ENCODE measurements at regions not wholly inside any gene's neighbourhood (a gene's known extent, or its start where the extent isn't known, plus 50 kb on each side); places are given as distances from the start of the nearest gene placed in this dataset.
"Not testable (repeated sequence)": the region's sequence is repeated elsewhere in the genome, so short reads cannot be mapped to it uniquely, and the experiment has no call there.

GRCh38 chr16:86258713-86259112 is 251.6 kb upstream of the FOXF1 start:
- DNase-seq (ENCODE audit: low spot score) = no peak

- DNase-seq (ENCODE audit: low spot score) = no peak
These were observed 250.8 kb upstream of the FOXF1 start for GRCh38 chr16:86259499-86259898.

DNA sequence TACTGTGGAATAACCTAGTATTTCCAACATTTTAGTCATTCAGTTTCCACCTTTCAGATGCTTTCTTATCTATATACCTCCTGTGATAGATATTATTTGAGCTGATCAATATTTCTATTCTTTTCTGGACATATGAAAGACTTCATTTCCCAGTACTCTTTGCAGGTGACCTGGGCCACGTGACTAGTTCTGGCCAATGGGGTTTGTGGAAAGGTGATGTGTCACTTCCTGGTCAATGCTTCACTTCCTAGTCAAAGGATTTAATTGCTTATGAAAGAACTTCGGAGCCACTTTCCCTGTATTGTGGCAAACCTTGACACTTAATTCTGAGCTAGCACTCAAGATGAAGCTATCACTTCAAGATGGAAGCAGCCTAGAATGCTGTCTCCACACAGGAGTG is 248.9 kb upstream of the FOXF1 start:
- DNase-seq (ENCODE audit: low spot score) = peak; percentile 85

GRCh38 chr16:86267657-86268056 is 242.7 kb upstream of the FOXF1 start:
- not testable (repeated sequence) for DNase-seq (ENCODE audit: low spot score)

GRCh38 chr16:86270696-86271095 is 239.6 kb upstream of the FOXF1 start:
- DNase-seq (ENCODE audit: low spot score) = no peak

DNA sequence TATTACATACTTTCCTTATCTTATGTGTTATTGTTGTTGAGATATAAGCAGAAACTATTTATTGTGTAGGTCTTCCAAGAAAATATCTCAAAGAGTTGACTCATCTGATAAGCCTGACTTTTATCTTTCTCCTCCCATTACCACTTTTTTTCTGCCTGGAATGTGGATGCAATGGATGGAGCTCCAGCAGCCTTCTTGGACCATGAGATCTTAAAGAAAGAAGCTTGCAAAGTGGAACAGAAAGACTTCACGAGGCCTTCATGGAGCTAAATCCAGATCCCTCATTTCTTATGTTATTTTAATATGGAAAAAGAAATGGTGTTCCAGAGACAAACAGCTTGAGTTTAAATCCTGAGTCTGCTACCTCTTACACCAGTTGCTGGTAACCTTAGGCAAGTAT is 237.6 kb upstream of the FOXF1 start:
- no peak for DNase-seq (ENCODE audit: low spot score)

- DNase-seq (ENCODE audit: low spot score) = no peak
These were observed 233.1 kb upstream of the FOXF1 start for GRCh38 chr16:86277221-86277620.

GRCh38 chr16:86277859-86278258 is 232.5 kb upstream of the FOXF1 start:
- not testable (repeated sequence) for DNase-seq (ENCODE audit: low spot score)

- no peak for DNase-seq (ENCODE audit: low spot score)
These were observed 228.9 kb upstream of the FOXF1 start for GRCh38 chr16:86281421-86281820.

GRCh38 chr16:86283944-86284343 is 226.4 kb upstream of the FOXF1 start:
- no peak for DNase-seq (ENCODE audit: low spot score)

- DNase-seq (ENCODE audit: low spot score) = no peak
These were observed 224.9 kb upstream of the FOXF1 start for GRCh38 chr16:86285421-86285820.

DNA sequence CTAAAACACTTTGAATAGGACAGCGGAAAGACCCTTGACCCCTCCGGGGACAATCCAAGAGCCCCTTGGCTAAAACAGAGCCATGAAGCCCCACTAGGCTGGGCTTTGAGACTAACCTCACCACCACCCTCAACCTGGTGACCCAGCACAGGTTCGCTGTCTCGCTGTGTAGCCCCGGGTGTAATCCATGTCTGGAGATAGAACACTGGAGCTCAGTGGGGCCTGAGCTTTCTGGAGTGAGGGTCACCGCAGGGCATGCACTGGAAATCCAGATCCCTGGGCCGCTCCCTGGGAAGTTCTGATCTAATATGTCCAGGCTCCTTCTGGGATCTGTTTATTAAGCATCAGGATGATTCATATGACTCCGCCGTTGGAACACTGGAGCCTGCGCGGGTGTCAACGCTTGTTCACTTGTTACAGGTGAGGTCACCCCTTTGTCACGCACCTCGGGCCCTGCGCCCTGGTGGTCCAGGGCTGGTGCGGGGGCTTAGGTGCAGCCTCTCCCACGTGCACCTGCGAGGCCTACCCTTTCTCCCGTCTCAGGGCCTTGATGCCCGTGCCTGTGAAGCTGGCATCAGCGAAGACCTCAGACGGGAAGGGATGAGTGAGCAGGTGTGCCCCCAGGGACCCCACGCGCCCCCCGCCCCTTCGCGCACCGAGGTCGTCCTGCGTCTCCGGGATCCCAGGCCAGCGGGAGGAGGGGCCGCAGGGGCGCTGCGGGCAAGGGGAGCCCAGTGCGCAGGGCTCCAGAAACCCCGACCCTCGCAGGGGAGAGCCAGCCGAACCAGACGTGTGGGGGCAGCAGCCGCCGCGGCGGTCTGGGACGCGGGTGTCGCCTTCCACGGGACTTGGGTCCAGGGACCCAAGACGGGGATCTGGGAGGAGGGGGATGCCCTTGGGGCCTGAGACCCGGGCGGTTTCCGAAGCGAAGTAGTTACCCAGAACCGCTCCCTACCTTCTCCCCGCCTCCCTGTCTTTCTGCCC is 224.1 kb upstream of the FOXF1 start:
- no peak for DNase-seq (ENCODE audit: low spot score)

GRCh38 chr16:86286991-86287663 is 223.2 kb upstream of the FOXF1 start:
- DNase-seq (ENCODE audit: low spot score) = no peak

DNA sequence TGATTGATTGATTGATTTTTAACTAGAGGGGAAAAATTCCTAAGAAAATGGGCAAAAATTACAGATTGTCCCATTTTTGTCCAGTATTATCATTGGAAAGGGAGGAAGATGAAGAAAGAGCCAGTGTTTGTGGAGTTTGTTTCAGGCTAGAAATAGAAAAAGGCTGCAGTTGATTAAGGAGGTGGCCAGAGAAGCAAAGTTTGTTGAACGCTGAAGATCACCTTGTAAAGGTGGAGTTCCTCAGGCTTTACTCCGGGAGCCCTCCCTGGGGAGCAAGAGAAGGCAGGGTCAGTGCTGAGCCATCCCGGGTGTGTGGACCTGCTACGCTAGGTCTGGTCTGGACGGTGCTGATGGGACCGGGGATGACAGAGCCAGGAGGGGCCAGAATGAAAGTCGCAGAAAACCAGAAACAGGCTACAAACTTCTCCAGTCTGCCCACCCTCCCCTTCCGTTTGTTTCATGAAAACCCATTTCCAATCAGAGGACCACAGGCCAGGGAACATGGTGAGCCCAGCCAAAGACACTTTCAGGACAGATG is 222.6 kb upstream of the FOXF1 start:
- no peak for DNase-seq (ENCODE audit: low spot score)

DNA sequence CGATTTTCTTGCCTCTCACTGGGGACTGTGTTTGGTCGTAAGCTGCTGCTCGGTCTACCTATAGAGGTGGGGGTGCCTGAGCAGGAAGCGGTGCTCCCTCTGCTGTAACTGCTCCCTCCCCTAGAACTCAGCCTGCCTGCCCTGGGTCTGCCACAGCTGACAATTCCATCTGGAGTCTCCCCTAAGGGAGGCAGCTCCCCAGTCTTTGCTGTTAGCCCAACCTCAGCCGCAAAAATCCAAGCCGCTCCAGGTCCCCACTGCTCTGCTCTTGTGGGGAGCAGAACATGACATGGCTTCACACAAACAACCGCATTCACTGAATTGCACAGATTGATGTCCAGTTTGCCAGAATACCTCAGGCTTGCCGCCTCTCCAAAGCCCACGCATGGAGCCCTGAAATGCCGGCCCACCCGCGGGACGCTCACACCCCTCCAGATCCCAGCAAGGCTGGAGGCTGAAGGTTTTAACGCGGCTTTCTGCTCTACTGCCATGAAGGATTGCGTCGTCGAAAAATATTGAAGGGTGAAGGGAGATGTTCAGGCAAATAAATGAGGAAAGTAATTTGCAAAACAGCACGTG is 221.5 kb upstream of the FOXF1 start:
- no peak for DNase-seq (ENCODE audit: low spot score)

DNA sequence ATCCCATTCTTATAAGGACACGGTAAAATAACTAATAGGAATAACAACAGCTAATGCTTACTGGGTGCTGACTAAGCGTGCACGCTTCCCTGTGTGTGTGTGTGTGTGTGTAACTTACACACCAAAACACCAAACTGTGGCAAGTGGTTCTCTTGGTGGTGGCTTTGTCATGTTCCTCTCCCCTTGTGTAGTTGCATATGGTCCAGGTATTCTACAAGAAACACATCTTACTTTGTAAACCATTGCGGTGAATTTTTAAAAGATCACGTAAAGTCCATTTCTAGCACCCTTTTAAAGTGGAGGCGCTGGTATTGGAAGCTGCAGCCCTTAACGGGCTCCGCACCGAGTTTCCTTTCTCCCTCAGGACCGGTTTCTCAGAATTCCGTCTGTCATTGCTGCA is 221.0 kb upstream of the FOXF1 start:
- no peak for DNase-seq (ENCODE audit: low spot score)

GRCh38 chr16:86289907-86290306 is 220.4 kb upstream of the FOXF1 start:
- DNase-seq (ENCODE audit: low spot score) = no peak

DNA sequence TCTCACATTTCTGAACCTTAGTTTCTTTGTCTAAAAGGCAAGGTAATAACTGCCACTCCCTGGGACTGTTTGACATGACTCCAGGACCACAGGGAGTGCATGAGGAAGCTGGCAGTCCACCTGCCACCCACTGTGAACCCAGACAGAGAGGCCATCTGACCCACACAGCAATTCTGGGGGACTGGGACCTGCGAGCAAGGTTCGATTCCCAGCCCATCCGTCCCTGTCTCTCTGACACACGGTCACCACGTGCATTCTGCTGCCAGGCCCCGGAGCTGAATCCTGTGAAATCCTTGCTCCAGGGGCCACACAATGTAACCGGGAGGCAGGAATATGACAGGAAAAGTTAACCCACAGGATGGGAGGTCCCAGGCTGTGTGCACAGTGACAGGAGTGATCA is 218.8 kb upstream of the FOXF1 start:
- no peak for DNase-seq (ENCODE audit: low spot score)

GRCh38 chr16:86292171-86292775 is 218.1 kb upstream of the FOXF1 start:
- no peak for DNase-seq (ENCODE audit: low spot score)

DNA sequence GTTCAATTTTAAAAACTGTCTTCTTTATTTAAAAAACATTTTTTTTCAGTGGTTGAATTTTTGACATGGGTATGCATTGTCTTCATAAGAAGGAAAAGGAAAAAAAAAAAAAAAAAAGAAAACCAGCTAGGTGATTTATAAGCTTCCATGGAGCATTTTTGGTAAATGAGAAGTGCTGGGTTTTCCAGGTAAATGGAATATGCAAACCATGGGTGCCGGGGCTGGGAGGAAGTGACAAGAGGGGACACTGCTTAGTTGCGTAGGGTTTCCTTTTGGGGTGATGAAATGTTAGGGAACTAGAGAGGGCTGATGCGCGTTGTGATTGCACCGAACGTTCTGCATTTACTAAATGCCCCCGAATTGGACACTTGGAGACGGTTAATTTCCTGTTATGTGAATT is 217.4 kb upstream of the FOXF1 start:
- no peak for DNase-seq (ENCODE audit: low spot score)

DNA sequence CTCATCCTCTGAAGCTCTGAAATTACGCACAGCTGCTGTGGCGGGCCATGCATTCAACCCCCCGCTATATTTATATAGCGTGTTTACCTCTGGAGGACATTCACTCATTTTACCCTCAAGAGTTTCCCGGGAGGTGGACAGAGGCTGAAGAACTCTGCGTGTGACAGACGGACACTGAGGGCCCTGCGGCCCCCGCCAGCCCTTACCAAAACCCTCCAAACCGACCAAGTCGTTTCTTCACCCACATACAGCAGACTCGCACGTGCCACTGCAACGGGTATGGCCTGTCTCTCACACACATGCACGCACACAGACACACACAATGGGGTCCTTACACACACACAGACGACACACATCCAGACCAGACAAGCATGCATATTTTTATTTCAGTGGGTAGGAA is 216.4 kb upstream of the FOXF1 start:
- DNase-seq (ENCODE audit: low spot score) = no peak

DNA sequence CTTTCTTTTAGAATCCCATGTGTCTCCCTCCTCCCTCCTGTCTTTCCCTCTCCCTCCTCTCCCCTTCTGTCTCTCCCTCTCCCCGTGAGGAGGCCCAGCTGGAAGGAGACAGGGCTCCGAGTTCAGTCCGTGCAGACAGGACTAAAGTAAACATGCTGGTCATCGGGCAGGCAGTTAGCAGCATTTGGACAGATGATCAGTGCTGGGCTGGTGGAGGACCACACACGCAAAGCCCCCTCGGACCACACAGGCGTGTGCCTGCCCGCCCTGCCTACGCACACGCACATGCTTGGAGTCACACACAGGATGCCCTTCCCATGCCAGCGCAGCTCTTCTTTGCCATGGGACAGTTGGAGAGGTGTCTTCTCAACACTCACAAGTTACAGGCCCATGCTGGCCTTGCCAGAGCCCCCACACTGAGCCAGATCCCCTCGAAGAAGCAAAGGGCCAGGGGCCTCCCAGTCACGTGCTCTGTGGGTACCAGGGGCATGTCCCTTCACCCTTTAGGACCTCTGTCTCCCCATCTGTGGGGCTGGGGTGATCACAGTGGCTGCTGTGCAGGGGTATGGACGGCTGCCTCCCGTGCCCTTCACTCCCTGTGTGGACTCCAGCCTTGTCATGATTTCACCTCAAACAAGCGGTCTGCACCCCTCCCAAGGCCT is 215.7 kb upstream of the FOXF1 start:
- DNase-seq (ENCODE audit: low spot score) = no peak
